Sigmoid colon (tissue), 4 donors: ENCODE measurements at regions not wholly inside any gene's neighbourhood (a gene's known extent, or its start where the extent isn't known, plus 50 kb on each side); places are given as distances from the start of the nearest gene placed in this dataset.

Experiments used
- POLR2AphosphoS5 ChIP-seq, 4 donors: sonication (generic); formaldehyde crosslinking; IDR thresholded peaks; one replicate each; pipeline ENCODE4 v1.6.1; 2017; ENCODE audit warnings: antibody characterized with exemption in 4 of 4
- TF ChIP-seq, protein P1 (sequence below), 4 experiments: fragments of 450-650 bp in 3 of 4; fragments of 200-600 bp in 1 of 4; IDR thresholded peaks; one replicate each; pipeline ENCODE4 v1.5.1; 2016 to 2019; ENCODE audit warnings: antibody characterized with exemption in 4 of 4, mild to moderate bottlenecking in 3 of 4, moderate library complexity in 2 of 4

DNA sequence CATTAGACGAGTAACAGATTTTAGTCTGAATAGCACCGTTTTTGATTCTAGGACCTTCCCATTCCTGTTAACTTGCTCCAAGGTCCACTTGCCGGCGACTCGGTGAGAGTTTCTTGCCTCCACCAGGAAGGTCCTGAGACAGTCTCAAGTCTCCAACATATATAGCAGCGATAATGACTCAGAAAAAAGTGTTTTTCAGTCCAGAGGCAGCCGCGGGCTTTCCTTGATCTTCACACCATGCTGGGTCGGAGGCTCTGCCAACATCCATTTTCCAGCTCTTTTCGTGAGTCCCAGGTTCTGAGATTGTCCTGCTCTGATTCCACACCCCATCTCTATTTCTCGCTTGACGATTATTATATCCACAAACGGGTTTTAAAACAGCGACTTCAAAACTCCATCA is 170.5 kb downstream of the GPX5 start:
- TF ChIP-seq, protein P1, sequence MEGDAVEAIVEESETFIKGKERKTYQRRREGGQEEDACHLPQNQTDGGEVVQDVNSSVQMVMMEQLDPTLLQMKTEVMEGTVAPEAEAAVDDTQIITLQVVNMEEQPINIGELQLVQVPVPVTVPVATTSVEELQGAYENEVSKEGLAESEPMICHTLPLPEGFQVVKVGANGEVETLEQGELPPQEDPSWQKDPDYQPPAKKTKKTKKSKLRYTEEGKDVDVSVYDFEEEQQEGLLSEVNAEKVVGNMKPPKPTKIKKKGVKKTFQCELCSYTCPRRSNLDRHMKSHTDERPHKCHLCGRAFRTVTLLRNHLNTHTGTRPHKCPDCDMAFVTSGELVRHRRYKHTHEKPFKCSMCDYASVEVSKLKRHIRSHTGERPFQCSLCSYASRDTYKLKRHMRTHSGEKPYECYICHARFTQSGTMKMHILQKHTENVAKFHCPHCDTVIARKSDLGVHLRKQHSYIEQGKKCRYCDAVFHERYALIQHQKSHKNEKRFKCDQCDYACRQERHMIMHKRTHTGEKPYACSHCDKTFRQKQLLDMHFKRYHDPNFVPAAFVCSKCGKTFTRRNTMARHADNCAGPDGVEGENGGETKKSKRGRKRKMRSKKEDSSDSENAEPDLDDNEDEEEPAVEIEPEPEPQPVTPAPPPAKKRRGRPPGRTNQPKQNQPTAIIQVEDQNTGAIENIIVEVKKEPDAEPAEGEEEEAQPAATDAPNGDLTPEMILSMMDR (IDR thresholded peaks at IDR 0.05): no peak
- TF ChIP-seq POLR2AphosphoS5 (IDR thresholded peaks at IDR 0.05): no peak
